Embryonic facial prominence (tissue), 1 donor: ENCODE measurements at regions not wholly inside any gene's neighbourhood (a gene's known extent, or its start where the extent isn't known, plus 50 kb on each side); places are given as distances from the start of the nearest gene placed in this dataset.

Experiments
- DNase-seq: peaks from one replicate; pipeline ENCODE4 v3.0.0-alpha.2; 2016; ENCODE audit errors: extremely low spot score

GRCh38 chr6:100181309-100181708, 187.3 kb upstream of the MCHR2 start:
- no peak for DNase-seq

GRCh38 chr6:100179576-100179975, 185.6 kb upstream of the MCHR2 start:
- DNase-seq, result no peak

GRCh38 chr6:100177956-100178355, 183.9 kb upstream of the MCHR2 start:
- no peak for DNase-seq

DNA sequence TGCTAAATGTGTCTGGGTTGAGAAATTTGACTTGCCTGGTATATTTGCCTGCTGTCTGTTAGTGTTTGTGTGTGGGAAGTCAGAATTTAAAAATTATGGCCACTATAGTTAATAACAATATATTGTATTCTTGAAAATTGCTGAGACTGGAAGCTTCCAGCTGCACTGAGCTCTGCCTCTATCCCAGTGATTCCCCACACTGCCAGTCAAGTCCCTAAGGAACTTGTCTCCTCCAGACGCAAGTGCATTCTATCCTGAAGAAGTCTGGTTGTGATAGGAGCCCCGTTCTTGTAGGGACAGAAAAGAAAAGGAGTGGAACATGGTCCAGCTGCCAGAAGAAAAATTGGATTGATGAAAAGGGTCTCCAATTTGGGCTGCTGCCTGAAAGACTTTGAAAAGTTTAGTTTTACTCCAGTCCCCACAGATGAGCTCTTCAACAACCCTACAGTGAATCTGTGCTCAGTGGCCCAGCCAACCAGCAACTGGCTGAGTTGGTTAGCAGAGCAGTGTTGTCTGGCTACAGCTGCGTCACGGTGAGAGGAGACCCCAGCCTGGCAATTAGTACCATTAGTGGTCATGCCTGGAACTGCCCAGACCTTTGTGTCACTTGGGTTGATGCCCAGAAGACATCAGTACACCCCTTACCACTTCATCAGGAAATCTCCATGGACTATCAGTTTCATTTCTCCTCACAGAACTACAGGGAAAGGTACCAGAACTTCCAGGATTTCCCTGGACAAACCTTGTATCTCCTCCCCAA, 183.1 kb upstream of the MCHR2 start:
- DNase-seq, result no peak

DNA sequence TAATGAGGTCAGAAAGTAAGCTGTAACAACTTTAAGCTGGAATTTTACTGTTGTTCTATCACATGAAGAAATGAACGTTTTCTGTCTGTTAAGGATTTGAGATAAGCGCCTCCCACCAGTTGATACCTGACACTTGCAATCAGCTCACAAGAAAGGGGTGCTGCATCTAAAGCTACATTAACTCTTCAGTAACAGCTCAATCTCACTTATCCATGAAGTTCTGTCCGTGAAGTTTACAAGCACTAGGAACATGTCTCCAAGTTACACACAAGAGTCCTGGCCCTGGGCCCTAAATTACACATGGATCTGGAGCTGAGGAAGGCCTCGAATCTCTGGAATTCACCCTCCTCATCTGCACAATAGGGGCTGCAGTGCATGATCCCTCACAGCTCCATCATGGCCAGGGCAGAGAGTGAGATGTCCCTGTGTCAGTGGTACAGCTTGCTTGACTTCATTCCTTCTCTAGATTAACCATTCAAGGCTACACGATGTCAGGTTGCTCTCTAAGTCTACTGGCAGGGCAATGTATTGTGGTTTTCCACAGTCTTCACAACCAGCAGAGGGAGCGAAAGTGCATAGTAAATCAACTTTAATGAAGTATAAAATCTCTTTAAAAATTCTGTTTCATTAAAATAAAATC, 182.4 kb upstream of the MCHR2 start:
- DNase-seq, result no peak

GRCh38 chr6:100175814-100176310, 181.8 kb upstream of the MCHR2 start:
- no peak for DNase-seq

DNA sequence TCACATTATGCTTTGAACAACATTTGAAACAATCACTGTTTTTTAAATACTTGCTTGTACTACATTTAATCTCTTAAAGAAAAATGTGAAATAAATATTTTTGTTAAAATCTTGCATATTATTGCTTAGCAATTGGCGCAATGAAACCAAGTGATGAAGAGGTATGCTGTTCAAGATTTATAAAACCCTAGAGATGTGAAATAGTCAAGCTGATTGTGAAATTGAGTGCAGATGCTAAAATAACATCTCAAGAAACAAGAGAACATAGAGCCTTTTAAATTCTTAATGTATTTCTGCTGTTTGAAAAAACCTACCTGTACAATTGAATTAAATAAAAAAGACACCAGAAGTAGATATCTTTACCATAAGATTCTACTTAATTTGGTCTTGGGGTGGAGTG, 179.2 kb upstream of the MCHR2 start:
- no peak for DNase-seq

DNA sequence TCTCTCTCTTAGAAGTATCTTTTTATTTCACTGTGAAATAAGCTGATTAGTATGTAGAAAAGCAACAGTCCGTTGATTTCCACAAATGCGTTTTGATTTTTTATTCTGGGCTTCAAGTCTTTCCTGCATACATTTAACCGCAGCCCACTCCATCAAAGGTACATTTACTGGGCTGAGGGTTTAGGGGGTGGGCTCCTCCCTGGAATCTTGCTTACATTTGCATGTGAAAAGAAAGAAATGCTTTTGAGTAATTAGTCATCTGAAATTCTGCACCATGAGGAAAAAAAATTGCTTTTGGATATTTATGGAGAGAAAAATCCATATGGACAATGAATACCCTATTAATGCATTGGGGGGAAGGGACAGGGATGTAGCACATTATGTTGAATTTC, 178.3 kb upstream of the MCHR2 start:
- no peak for DNase-seq

DNA sequence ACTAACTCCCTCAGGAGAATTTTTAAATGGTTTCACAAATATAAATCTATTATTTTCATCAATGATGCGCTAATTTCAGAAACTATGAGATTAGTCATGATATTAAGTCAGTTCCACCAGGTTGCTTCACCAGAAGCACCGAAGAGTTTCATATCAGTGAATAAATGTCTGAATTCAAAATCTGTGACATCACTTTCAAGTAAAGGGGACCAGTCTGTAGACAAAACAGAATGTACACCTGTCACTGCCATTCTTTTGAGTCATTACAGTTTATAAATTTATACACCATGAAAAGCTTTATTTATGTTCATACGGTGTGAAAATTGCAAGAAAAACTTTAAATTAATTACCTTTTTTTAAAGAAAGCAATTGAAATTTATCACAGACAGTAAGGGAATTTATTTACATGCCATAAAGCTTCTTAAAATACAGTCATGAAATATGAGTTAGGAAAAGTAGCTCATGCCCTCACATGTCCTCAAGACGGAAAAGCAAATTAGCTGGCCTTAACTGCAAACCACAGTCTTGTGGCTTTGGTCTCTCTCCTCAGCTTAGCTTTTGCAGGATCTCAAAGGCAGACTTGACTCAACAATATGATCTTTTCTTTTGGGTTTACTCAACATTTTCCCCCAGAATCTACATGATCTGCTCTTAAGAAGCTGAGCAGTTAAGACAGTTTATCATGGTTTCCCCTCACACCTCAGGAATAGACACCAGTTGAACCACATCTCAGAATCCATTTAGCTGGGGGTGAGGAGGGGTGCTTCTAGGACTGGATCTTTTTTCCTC, 177.7 kb upstream of the MCHR2 start:
- DNase-seq, result no peak

- no peak for DNase-seq
Observed at GRCh38 chr6:100168148-100168547, 174.1 kb upstream of the MCHR2 start.

- no peak for DNase-seq
Observed at GRCh38 chr6:100167585-100167984, 173.6 kb upstream of the MCHR2 start.

GRCh38 chr6:100166956-100167355, 172.9 kb upstream of the MCHR2 start:
- DNase-seq, result no peak

GRCh38 chr6:100165442-100165841, 171.4 kb upstream of the MCHR2 start:
- no peak for DNase-seq

DNA sequence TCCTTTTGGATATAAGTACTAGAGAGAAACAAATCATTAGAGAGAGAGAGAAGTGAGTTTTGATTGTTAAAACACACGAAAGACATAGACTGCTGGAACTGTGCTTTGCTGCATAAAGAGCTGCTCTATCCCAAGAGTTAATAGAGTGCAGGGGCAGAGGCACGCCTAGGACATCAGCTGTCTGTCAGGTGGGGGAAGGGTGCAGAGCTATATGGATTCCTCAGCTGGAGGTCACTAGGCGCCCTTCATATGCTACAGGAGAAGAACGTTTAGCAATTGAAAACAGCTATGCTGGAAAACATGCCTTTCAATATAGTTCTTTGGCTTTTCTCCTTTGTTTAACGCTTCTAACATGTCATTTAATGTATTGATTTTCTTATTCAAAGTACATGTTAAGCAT, 169.0 kb upstream of the MCHR2 start:
- no peak for DNase-seq

- no peak for DNase-seq
Observed at GRCh38 chr6:100161782-100162365, 167.9 kb upstream of the MCHR2 start.

DNA sequence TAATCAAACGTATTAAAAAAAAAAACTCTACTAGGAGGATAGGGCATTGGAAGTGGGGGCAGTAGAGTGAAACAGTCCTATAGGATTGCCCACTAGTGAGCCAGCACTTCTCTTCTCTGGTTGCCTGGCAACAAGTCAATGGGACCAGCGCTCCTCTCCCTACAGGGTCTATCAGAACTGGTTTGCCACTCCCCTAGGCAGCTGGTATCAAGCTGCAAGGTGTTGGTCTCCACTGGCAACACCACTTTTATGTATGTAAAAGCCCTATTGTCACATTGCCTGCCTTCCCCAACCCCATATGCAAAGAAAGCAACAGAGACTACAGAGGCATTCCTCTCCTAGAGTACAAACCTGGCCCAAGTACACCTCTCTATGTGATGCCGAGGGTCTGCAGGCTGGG, 166.9 kb upstream of the MCHR2 start:
- no peak for DNase-seq

DNA sequence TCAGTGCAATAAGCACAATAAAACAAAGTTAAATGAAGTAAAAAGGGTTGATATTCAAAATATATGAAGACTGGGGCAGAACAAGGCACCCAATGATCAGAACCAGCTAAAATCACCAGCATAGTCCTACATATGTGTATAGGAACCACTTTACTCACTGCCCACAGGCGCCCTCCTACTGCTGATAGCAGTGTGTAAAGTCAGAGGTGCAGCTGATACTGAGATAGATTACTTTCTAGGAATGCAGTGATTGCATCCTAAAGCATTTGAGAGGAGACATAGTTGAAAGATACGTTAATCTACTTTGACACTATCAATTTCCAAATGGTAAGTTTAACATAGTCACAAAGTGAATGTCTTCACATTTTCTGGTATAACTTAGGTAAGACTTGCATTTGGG, 161.1 kb upstream of the MCHR2 start:
- no peak for DNase-seq

GRCh38 chr6:100153636-100154275, 159.7 kb upstream of the MCHR2 start:
- DNase-seq, result no peak

GRCh38 chr6:100152201-100152600, 158.2 kb upstream of the MCHR2 start:
- DNase-seq, result no peak

- no peak for DNase-seq
Observed at GRCh38 chr6:100144991-100145390, 151.0 kb upstream of the MCHR2 start.

GRCh38 chr6:100138346-100139022, 144.5 kb upstream of the MCHR2 start:
- no peak for DNase-seq
